ENCODE measurements at regions not wholly inside any gene's neighbourhood (a gene's known extent, or its start where the extent isn't known, plus 50 kb on each side); places are given as distances from the start of the nearest gene placed in this dataset.

DNA sequence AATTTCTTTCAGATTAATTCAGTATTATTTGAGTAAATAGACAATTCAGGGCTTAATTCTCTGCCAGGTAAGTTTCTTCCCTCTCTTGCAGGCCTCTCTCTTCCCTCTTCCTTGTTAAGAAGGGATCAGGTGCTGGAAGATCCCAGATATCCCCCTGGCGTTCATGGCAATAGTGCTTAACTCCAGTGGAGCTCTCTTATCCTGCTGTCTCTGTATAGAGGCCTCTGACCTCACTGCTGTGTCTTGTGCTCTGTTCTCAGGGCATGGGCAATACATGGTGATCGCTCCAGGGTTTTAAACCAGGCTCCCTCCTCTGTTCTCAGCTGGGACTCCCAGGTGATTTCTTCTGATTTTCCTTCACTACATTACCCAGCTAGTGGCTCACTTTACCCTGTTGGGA, 226.8 kb downstream of the MC4R start:
- Histone ChIP-seq H3K9ac (ENCODE audit: low read depth, low read length) (no peak overlapping the region), H3K4me1 (ENCODE audit: insufficient read depth, low read length) (no peaks in the 10 kb centered on the region), H3K9me3 (ENCODE audit: control insufficient read depth, insufficient read depth, low read length) (no peaks in the 10 kb centered on the region)

DNA sequence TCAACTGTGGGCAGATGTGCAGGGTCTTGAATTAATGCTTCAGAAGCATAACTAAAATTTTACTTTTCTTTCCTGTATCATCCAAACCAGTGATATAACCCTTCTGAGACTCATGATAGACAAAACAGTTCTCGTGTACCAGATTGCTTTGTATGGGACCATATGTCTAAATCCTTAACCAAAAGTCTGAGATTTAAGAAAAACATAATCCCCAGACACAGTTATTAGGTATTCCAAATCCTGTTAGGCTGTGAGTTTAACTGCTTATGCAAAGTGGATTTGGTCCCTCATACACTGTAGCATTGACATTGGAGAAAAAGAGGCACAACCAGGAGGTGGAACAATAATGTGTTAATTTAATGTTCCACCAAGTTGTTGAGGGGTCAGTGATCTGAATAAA, 235.0 kb downstream of the PMAIP1 start:
- Histone ChIP-seq H3K9me3 (ENCODE audit: control insufficient read depth, insufficient read depth, low read length) (no peaks in the 10 kb centered on the region; the same call in 1 of the 2 replicates), H3K4me1 (ENCODE audit: insufficient read depth, low read length) (no peaks in the 10 kb centered on the region)

More for the DNA sequence above, 226.8 kb downstream of the MC4R start:
- no peaks in the 10 kb centered on the region for H3K36me3 ChIP-seq (ENCODE audit: insufficient read depth, low read length)

DNA sequence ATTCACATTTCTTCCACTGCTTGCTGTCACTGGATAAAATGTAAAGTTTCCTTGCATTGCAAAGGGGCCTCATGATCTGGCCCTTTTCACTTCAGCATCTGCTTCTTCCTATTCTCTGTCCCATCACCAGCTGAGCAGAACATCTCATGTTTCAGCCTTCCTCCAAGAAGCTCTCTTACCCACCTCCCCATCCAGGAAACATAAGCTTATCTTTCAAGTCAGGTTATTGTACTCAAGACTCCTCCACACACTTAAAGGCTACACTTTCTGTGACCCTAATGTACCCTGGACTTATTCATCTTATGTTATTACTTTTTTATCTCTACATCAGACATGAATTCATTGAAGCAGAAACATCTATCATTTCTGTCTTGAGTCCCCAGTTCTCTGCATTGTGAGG, 230.5 kb downstream of the PMAIP1 start:
- Histone ChIP-seq H3K9ac (ENCODE audit: low read depth, low read length) (no peak overlapping the region), H3K4me1 (ENCODE audit: insufficient read depth, low read length) (no peaks in the 10 kb centered on the region), H3K9me3 (ENCODE audit: control insufficient read depth, insufficient read depth, low read length) (no peaks in the 10 kb centered on the region; the same call in 1 of the 2 replicates), H3K36me3 (ENCODE audit: insufficient read depth, low read length) (no peaks in the 10 kb centered on the region)

More for the DNA sequence above, 235.0 kb downstream of the PMAIP1 start:
- Histone ChIP-seq H3K36me3 (ENCODE audit: insufficient read depth, low read length) (no peaks in the 10 kb centered on the region), H3K9ac (ENCODE audit: low read depth, low read length) (no peak overlapping the region)

DNA sequence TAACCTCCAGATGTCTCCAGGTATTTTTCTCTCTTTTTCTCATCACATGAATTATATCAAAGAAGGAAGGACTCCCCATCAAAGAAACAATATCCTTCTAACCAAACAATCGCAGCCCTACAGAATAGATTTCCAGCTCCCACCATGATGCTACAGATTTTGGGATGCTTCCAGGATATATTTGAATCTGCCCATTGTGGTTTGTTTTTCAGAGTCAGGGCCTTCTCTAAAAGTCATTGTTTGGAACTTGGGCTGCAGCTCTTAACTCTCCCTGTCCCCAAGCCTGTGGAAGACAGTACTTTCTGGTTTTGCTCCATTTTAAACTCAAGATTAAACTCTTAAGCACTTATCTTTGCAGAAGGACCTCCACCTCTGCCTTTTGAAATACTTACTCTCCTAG, 223.2 kb downstream of the PMAIP1 start:
- Histone ChIP-seq H3K9me3 (ENCODE audit: control insufficient read depth, insufficient read depth, low read length) (no peaks in the 10 kb centered on the region), H3K4me1 (ENCODE audit: insufficient read depth, low read length) (no peaks in the 10 kb centered on the region), H3K36me3 (ENCODE audit: insufficient read depth, low read length) (no peaks in the 10 kb centered on the region), H3K9ac (ENCODE audit: low read depth, low read length) (no peak overlapping the region)

DNA sequence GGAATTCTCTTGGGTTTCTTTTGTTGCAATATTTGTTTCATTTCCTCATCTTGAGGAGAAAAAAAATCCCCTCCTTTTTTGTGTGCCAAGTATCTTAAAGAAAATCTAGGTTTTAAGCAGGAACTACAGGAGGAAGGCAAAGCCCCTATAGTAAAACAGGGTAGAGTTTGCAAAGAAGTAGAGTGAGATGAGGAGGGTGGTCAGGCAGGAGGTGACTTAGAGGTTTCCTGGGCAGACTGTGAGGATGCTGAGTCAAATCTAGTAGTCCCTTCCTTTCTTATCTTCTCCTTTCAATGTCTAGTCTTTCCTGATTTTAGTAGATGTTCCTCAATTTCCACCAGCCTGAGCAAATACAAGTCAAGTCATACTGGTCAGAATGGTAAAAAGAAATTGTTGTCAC, 222.5 kb downstream of the PMAIP1 start:
- no peak overlapping the region for H3K9ac ChIP-seq (ENCODE audit: low read depth, low read length)
- no peaks in the 10 kb centered on the region for H3K36me3 ChIP-seq (ENCODE audit: insufficient read depth, low read length)
- no peaks in the 10 kb centered on the region for H3K4me1 ChIP-seq (ENCODE audit: insufficient read depth, low read length)
- H3K9me3 ChIP-seq (ENCODE audit: control insufficient read depth, insufficient read depth, low read length): no peaks in the 10 kb centered on the region

DNA sequence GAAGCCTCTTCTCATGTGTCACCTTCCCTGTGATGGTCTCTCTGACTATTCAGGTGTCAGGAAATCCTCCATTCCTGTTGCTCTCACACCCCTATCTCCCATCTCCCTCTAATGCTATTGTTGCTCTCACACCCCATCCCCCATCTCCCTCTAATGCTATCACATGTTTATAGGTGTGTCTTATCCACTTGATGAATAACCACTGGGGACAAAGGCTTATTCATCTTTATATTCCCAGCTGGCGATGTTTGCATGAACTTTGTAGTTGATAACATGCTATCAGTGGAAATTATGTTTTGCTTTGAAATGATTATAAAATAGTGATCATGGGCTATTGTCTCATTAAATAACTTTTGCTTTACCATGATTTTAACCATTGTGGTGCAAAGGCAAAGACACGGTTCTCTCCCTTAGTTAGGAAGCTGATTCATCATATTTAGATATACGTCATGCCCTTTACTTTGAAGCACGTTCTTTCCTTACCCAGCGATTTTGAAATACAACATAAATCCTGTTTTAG, 220.5 kb downstream of the PMAIP1 start:
- Histone ChIP-seq H3K4me1 (ENCODE audit: insufficient read depth, low read length) (no peaks in the 10 kb centered on the region), H3K9me3 (ENCODE audit: control insufficient read depth, insufficient read depth, low read length) (no peaks in the 10 kb centered on the region), H3K36me3 (ENCODE audit: insufficient read depth, low read length) (no peaks in the 10 kb centered on the region), H3K9ac (ENCODE audit: low read depth, low read length) (no peak overlapping the region)

DNA sequence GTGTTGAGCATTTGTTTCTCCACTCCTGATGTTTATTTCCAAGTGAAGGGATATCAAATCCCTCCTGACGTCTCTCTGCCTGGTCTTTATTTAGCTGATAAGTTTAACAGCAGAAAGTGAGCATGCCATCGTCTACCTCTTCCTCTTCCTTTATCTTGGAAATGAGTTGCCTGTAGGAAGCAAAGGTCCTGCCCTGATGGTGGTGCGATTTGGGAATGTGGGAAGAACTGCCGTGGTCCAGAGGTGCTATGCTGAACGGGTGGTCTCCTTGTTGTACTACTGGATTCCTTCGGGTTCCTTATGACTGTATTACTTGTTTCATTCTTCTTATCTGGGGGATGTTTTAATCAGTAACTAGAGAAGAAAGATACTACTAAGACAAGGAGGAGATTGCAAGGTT, 217.5 kb downstream of the PMAIP1 start:
- Histone ChIP-seq H3K9ac (ENCODE audit: low read depth, low read length) (no peak overlapping the region), H3K4me1 (ENCODE audit: insufficient read depth, low read length) (no peaks in the 10 kb centered on the region), H3K9me3 (ENCODE audit: control insufficient read depth, insufficient read depth, low read length) (no peaks in the 10 kb centered on the region), H3K36me3 (ENCODE audit: insufficient read depth, low read length) (no peaks in the 10 kb centered on the region)

DNA sequence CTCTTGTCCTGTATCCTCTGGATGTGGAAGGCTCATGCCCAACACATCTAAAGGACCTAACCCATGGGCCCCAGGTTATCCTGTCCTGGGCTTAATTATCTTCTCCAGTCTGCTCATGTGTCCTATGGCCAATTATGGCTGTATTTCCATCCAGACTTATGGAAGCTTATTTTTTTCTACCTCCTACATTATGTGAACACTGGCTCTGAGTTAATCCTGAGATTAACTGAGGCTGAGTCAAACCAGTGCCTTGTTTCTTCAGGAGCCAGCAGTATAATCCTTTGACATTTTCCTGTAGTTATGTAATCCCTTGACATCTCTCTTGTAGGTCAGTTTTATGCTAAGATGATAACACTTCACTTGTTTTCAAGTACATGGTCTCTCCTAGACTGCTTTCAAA, 213.6 kb downstream of the PMAIP1 start:
- H3K9me3 ChIP-seq (ENCODE audit: control insufficient read depth, insufficient read depth, low read length): no peaks in the 10 kb centered on the region
- no peaks in the 10 kb centered on the region for H3K4me1 ChIP-seq (ENCODE audit: insufficient read depth, low read length)
- H3K9ac ChIP-seq (ENCODE audit: low read depth, low read length): no peak overlapping the region
- no peaks in the 10 kb centered on the region for H3K36me3 ChIP-seq (ENCODE audit: insufficient read depth, low read length)

DNA sequence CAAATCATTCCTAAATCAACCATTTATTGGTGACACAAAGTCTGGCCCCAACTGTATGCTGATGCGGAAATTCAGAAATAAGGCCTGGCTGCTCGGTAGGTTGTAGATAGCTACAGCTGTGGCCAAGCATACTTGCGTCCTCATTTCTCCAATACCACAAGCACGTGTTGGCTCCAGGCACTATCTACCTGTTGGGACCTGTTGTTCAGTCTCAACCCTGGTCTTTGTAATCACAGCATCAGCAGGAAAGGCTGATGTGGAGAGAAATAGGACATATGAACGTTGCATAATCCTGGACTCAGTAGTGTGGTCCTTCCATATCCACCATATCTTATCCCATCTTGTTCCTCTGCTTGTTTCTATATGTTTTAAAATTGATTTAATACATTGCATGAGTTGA, 212.6 kb downstream of the PMAIP1 start:
- H3K4me1 ChIP-seq (ENCODE audit: insufficient read depth, low read length): no peaks in the 10 kb centered on the region
- H3K36me3 ChIP-seq (ENCODE audit: insufficient read depth, low read length): no peaks in the 10 kb centered on the region
- no peak overlapping the region for H3K9ac ChIP-seq (ENCODE audit: low read depth, low read length)
- H3K9me3 ChIP-seq (ENCODE audit: control insufficient read depth, insufficient read depth, low read length): no peaks in the 10 kb centered on the region

DNA sequence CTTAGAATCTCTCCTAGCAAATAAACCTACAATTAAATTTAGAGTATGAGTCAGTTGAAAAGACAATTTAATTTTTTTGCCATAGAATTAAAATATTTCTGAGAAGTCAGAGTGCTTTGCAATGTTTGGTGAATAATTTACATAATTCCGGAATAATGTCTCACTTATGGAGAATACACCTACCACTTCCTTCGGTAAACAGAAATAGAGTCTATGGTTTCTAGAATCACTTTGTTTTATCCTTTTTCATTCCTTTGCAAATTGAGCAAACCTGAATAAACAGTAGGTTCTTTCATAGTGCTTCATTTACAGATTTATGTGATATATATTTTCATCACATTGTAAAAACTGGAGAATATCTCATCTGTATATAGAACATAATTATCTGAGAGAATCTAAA, 211.7 kb downstream of the PMAIP1 start:
- Histone ChIP-seq H3K9ac (ENCODE audit: low read depth, low read length) (no peak overlapping the region), H3K4me1 (ENCODE audit: insufficient read depth, low read length) (no peaks in the 10 kb centered on the region), H3K9me3 (ENCODE audit: control insufficient read depth, insufficient read depth, low read length) (no peaks in the 10 kb centered on the region), H3K36me3 (ENCODE audit: insufficient read depth, low read length) (no peaks in the 10 kb centered on the region)

DNA sequence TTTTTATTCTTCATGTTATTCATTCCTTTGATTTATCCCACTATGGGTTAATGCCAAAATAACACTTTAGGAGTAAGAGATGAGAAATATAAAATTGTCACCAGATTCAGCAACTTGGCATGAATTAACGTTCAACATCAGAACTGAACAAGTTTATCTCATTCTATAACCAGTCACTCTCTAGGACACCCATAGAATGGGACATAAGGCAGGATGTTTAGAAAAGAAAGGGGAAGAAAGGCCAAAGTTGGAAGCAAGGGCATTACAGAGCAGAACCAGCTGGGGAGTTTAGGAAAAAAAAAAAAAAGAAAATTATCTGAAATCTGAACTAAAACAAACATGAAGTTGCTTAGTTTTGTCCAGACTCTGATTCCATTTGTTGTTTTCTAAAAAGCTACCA, 211.0 kb downstream of the PMAIP1 start:
- Histone ChIP-seq H3K9ac (ENCODE audit: low read depth, low read length) (no peak overlapping the region), H3K4me1 (ENCODE audit: insufficient read depth, low read length) (no peaks in the 10 kb centered on the region), H3K9me3 (ENCODE audit: control insufficient read depth, insufficient read depth, low read length) (no peaks in the 10 kb centered on the region), H3K36me3 (ENCODE audit: insufficient read depth, low read length) (no peaks in the 10 kb centered on the region)

DNA sequence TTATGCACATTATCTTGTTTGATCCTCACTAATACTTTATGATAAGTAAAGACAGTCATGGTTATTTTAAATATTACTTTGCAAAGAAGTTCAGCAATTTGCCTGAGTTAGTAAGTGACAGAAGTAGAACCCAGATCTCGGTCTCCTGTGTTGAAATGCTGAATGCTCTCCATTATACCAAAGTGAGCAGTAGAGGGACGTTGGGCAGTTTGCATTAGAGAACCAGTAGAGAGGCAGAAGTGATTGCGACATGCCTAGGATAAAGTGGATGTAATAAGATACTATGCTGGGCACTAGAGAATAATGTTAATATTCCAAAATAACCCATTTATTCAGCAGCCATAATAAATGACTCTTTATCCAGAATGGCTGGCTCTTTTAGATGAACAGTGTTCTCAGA, 201.0 kb downstream of the PMAIP1 start:
- no peaks in the 10 kb centered on the region for H3K36me3 ChIP-seq (ENCODE audit: insufficient read depth, low read length)
- H3K9ac ChIP-seq (ENCODE audit: low read depth, low read length): no peak overlapping the region
- no peaks in the 10 kb centered on the region for H3K4me1 ChIP-seq (ENCODE audit: insufficient read depth, low read length)
- H3K9me3 ChIP-seq (ENCODE audit: control insufficient read depth, insufficient read depth, low read length): no peaks in the 10 kb centered on the region

DNA sequence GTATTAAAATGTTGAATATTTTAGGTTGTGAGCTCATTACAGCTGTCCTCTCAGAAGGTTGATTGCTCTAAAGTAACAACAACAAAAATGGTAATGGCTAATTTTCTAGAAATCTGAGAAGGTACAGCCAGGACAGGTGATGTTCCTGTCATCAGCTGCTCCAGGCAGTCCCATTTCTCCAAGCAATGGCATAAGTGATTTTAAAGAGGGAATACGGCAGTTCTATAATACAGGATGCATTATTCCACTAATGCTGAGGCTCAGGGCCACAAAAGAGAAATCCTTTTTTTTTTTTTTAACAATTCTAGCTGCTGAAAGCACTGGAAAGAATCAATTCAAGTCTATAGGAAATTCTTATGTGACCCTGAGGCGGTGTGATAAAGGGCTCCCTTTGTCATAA, 199.9 kb downstream of the PMAIP1 start:
- Histone ChIP-seq H3K36me3 (ENCODE audit: insufficient read depth, low read length) (no peaks in the 10 kb centered on the region), H3K9ac (ENCODE audit: low read depth, low read length) (no peak overlapping the region), H3K9me3 (ENCODE audit: control insufficient read depth, insufficient read depth, low read length) (no peaks in the 10 kb centered on the region), H3K4me1 (ENCODE audit: insufficient read depth, low read length) (no peaks in the 10 kb centered on the region)

DNA sequence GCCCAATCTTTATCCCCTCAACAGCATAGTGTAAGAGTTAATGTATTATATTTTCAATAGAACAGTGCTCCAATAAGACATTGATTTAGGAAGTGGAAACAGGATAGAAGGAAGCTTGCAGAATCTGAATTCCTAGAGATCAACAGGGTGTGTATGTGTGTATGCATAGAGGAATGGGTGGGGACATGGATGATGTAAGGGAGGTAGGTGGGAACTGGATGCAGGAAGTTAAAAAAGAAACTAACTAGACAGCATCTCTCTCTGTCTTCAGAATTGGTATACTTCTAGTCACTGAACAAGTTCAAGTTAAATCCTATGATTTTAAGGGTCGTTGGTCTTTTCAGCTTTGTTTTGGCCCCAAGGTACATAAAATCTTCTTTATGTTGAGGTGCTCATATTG, 196.6 kb downstream of the PMAIP1 start:
- H3K36me3 ChIP-seq (ENCODE audit: insufficient read depth, low read length): no peaks in the 10 kb centered on the region
- no peak overlapping the region for H3K9ac ChIP-seq (ENCODE audit: low read depth, low read length)

DNA sequence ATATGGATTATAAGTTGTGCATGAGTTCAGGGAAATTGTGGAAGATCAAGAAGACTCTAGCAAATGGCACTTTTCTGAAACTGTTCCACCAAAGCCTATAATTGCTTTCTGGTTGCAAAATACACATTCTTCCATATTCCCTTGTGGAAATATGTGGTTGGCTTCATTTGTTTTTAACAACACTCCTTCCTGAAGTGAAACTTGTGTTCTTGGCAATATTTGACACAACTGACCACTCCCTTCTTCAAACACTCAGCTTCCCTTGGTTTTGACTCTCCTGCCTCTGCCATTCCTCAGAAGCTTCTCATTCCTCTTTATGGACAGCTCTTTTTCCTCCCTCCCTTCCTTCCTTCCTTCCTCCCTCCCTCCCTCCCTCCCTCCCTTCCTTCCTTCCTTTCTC, 192.3 kb downstream of the PMAIP1 start:
- Histone ChIP-seq H3K9ac (ENCODE audit: low read depth, low read length) (no peak overlapping the region), H3K9me3 (ENCODE audit: control insufficient read depth, insufficient read depth, low read length) (peaks cover 2% of the 10 kb centered on the region; the same call in 1 of the 2 replicates), H3K36me3 (ENCODE audit: insufficient read depth, low read length) (no peaks in the 10 kb centered on the region), H3K4me1 (ENCODE audit: insufficient read depth, low read length) (no peaks in the 10 kb centered on the region)

More for the DNA sequence above, 196.6 kb downstream of the PMAIP1 start:
- Histone ChIP-seq H3K9me3 (ENCODE audit: control insufficient read depth, insufficient read depth, low read length) (peaks cover 2% of the 10 kb centered on the region; the same call in 1 of the 2 replicates), H3K4me1 (ENCODE audit: insufficient read depth, low read length) (no peaks in the 10 kb centered on the region)

DNA sequence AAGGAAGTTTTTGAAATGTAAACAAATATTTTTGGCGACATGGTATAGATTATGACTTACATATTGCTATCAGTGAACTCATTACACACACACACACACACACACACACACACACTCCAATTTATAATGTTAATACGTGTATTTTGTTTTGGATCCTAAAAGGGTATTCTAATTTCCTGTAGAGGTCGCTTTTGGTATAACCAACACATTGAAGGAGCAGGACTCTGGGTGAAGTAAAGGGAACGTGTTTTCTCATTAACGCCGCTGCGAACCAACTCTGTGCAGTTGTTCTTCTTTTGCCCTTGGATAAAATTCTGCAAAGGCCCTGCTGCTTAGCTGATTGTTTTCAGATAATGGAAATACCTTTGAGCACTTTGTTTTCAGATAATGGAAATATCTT, 190.4 kb downstream of the PMAIP1 start:
- Histone ChIP-seq H3K36me3 (ENCODE audit: insufficient read depth, low read length) (no peaks in the 10 kb centered on the region), H3K9me3 (ENCODE audit: control insufficient read depth, insufficient read depth, low read length) (peaks cover 2% of the 10 kb centered on the region; the same call in 1 of the 2 replicates)

More for the DNA sequence above, 190.4 kb downstream of the PMAIP1 start:
- H3K9ac ChIP-seq (ENCODE audit: low read depth, low read length): no peak overlapping the region
- no peaks in the 10 kb centered on the region for H3K4me1 ChIP-seq (ENCODE audit: insufficient read depth, low read length)
